Effector memory CD8-positive, alpha-beta T cell (primary cell): ENCODE measurements at regions not wholly inside any gene's neighbourhood (a gene's known extent, or its start where the extent isn't known, plus 50 kb on each side); places are given as distances from the start of the nearest gene placed in this dataset.

Source experiments
- ATAC-seq: fragments of 150-1000 bp; cut with Tn5 transposase; replicated peaks from 2 replicates; pipeline ENCODE4 v1.10.0; 2021; ENCODE audit warnings: mild to moderate bottlenecking, moderate library complexity
- DNase-seq, 3 experiments: peaks; one replicate each; pipeline ENCODE4 v3.0.0; 2021
- H3K27ac Mint-ChIP-seq, 2 donors: one replicate each; pipeline ENCODE4 v1.8.0; 2022; ENCODE audit warnings: mild to moderate bottlenecking in 2 of 2, mixed read lengths in 2 of 2, moderate library complexity in 2 of 2
- H3K27me3 Mint-ChIP-seq, 2 donors: one replicate each; pipeline ENCODE4 v1.8.0; 2022; ENCODE audit warnings: mixed read lengths in 2 of 2
- H3K36me3 Mint-ChIP-seq: one replicate; pipeline ENCODE4 v1.8.0; 2022; ENCODE audit warnings: mild to moderate bottlenecking, moderate library complexity, mixed read lengths; ENCODE audit not compliant: insufficient read depth
- H3K4me1 Mint-ChIP-seq, 2 donors: one replicate each; pipeline ENCODE4 v1.8.0; 2022; ENCODE audit warnings: low read depth in 2 of 2, mixed read lengths in 2 of 2
- H3K4me3 Mint-ChIP-seq, 2 donors: one replicate each; pipeline ENCODE4 v1.8.0; 2022; ENCODE audit warnings: mild to moderate bottlenecking in 2 of 2, mixed read lengths in 2 of 2, moderate library complexity in 2 of 2
- H3K9me3 Mint-ChIP-seq, 2 donors: one replicate each; pipeline ENCODE4 v1.8.0; 2022; ENCODE audit warnings: mixed read lengths in 2 of 2

GRCh38 chr12:47303995-47304560 lies 224.3 kb upstream of the AMIGO2 start:
- peaks cover 7% of the 10 kb centered on the region for H3K36me3 Mint-ChIP-seq
- no peaks in the 10 kb centered on the region for H3K9me3 Mint-ChIP-seq
- no peak overlapping the region for H3K4me3 Mint-ChIP-seq
- DNase-seq (no peak), ATAC-seq (no peak)
- no peak overlapping the region for H3K27ac Mint-ChIP-seq
- peaks cover 20 to 31% of the 10 kb centered on the region in 2 donors for H3K4me1 Mint-ChIP-seq
- H3K27me3 Mint-ChIP-seq = no peaks in the 10 kb centered on the region

DNA sequence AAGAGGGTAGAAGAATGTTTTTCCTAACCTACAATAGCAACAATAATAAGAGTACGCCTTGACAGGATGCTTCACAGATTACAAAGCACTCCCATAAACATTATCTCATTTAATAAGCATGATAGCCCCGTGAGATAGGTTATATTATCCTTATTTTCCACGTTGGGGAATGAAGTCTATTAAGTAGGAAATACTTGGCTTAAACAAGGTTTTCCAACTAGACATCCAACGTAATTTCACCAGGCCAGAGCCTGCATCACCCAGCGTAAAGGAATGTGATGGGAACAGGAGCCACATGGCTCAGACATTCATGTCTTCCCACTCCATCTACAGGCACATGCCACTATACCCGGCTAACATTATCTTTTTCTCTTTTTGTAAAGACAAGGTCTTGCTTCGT lies 223.4 kb upstream of the AMIGO2 start:
- no peak for ATAC-seq
- H3K36me3 Mint-ChIP-seq = peaks cover 7% of the 10 kb centered on the region
- no peak overlapping the region for H3K27ac Mint-ChIP-seq
- no peak overlapping the region for H3K4me3 Mint-ChIP-seq
- DNase-seq = no peak
- H3K27me3 Mint-ChIP-seq = no peaks in the 10 kb centered on the region
- H3K4me1 Mint-ChIP-seq = peaks cover 25 to 39% of the 10 kb centered on the region in 2 donors
- H3K9me3 Mint-ChIP-seq = no peaks in the 10 kb centered on the region

GRCh38 chr12:47302111-47302671 lies 222.4 kb upstream of the AMIGO2 start:
- H3K27me3 Mint-ChIP-seq = no peaks in the 10 kb centered on the region
- H3K4me3 Mint-ChIP-seq = no peak overlapping the region
- H3K27ac Mint-ChIP-seq = peak overlapping the region in 1 of 2 donors; percentile 64
- ATAC-seq = no peak
- peaks cover 19 to 36% of the 10 kb centered on the region in 2 donors for H3K4me1 Mint-ChIP-seq
- no peak for DNase-seq
- no peaks in the 10 kb centered on the region for H3K9me3 Mint-ChIP-seq
- H3K36me3 Mint-ChIP-seq = peaks cover 6% of the 10 kb centered on the region

GRCh38 chr12:47299586-47299985 lies 219.8 kb upstream of the AMIGO2 start:
- Mint-ChIP-seq H3K4me1 (peaks cover 14 to 34% of the 10 kb centered on the region in 2 donors), H3K4me3 (peak overlapping the region in 1 of 2 donors; percentile 9), H3K9me3 (no peaks in the 10 kb centered on the region), H3K27ac (peak overlapping the region; percentile 32 to 54), H3K36me3 (no peaks in the 10 kb centered on the region), H3K27me3 (no peaks in the 10 kb centered on the region)
- DNase-seq (no peak), ATAC-seq (no peak)

DNA sequence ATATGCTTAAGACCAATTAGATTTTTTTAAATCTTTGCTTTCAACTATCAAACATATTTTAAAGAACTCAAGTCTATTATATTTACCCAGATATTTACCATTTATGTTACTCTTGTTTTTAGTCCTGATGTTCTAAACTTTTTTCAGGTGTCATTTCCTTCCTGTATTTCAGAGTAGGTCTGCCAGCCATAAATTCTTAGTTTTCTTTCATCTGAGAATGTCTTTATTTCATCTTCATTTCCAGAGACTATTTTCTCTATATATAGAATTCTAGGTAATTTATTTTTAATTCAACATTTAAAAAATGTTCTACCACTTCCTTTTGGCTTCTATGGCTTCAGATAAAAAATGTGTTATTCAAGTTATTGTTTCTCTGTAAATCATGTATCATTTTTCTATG lies 218.2 kb upstream of the AMIGO2 start:
- no peak for DNase-seq
- no peaks in the 10 kb centered on the region for H3K27me3 Mint-ChIP-seq
- peaks cover 14 to 34% of the 10 kb centered on the region in 2 donors for H3K4me1 Mint-ChIP-seq
- ATAC-seq = peak; percentile 40
- H3K9me3 Mint-ChIP-seq = no peaks in the 10 kb centered on the region
- peak overlapping the region; percentile 1 to 9 for H3K4me3 Mint-ChIP-seq
- H3K27ac Mint-ChIP-seq = peak overlapping the region; percentile 69 to 89
- H3K36me3 Mint-ChIP-seq = no peaks in the 10 kb centered on the region

DNA sequence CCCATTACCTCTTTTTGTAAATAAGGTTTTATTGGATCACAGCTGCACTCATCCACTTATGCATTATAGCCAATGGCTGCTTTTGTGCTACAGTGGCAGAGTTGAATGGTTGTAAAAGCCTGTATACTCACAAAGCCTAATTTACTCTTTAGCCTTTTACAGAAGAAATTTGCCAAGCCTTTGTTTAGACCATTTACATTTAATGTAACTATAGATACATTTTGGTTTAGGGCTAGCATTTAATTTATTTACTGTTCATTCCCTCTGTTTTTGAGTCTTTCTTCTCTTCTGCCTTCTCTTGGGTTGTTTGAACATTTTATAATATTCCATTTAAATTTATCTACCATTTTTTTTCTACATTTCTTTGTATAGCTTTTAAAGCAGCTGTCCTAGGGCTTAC lies 217.1 kb upstream of the AMIGO2 start:
- Mint-ChIP-seq H3K27me3 (no peaks in the 10 kb centered on the region), H3K4me3 (no peak overlapping the region)

GRCh38 chr12:47293406-47293805 lies 213.6 kb upstream of the AMIGO2 start:
- no peak overlapping the region for H3K4me3 Mint-ChIP-seq
- ATAC-seq = no peak
- no peak overlapping the region for H3K27ac Mint-ChIP-seq
- H3K4me1 Mint-ChIP-seq = peaks cover 5 to 14% of the 10 kb centered on the region in 2 donors
- DNase-seq = no peak
- no peaks in the 10 kb centered on the region for H3K36me3 Mint-ChIP-seq
- no peaks in the 10 kb centered on the region for H3K27me3 Mint-ChIP-seq
- H3K9me3 Mint-ChIP-seq = no peaks in the 10 kb centered on the region

More for the DNA sequence above, 217.1 kb upstream of the AMIGO2 start:
- H3K9me3 Mint-ChIP-seq = no peaks in the 10 kb centered on the region
- H3K27ac Mint-ChIP-seq = no peak overlapping the region
- peaks cover 11 to 30% of the 10 kb centered on the region in 2 donors for H3K4me1 Mint-ChIP-seq
- no peak for DNase-seq
- no peak for ATAC-seq
- H3K36me3 Mint-ChIP-seq = no peaks in the 10 kb centered on the region

DNA sequence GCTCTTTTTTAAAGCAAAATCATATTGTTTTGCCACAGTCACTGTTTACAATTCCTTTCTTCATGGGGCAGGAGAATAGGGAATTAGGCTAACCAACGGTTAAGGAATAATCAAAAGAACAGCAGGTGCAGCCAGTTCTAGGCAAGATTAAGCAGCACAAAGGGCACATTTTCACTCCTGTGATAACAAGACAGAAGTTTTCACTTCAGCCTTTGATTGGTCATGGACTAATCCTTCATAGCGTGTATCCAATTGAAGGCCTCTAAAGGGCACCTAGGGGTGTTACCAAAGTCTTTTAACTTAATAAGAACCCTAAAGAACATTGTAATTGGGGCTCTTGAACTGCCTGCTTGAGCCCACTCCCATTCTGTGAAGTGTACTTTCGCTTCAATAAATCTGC lies 206.9 kb upstream of the AMIGO2 start:
- H3K4me3 Mint-ChIP-seq = no peak overlapping the region
- no peaks in the 10 kb centered on the region for H3K36me3 Mint-ChIP-seq
- ATAC-seq (no peak), DNase-seq (no peak)
- H3K27ac Mint-ChIP-seq = no peak overlapping the region
- peaks cover 0 to 5% of the 10 kb centered on the region in 2 donors for H3K4me1 Mint-ChIP-seq
- no peaks in the 10 kb centered on the region for H3K27me3 Mint-ChIP-seq
- no peaks in the 10 kb centered on the region for H3K9me3 Mint-ChIP-seq
